Lung (tissue), 11 donors: ENCODE measurements at regions not wholly inside any gene's neighbourhood (a gene's known extent, or its start where the extent isn't known, plus 50 kb on each side); places are given as distances from the start of the nearest gene placed in this dataset.

Experiments used
- ATAC-seq: fragments of 200-7000 bp; cut with Tn5 transposase; one replicate; pipeline ENCODE4 v1.9.1; 2020; ENCODE audit warnings: moderate number of reproducible peaks; ENCODE audit not compliant: insufficient read depth, low FRiP score
- DNase-seq, 3 donors: peaks; one replicate each; pipeline ENCODE4 v3.0.0-alpha.2; 2013 to 2017
- H3K27ac ChIP-seq, 2 donors: one replicate each; pipeline ENCODE4 v1.5.1; 2013; ENCODE audit warnings: mild to moderate bottlenecking in 2 of 2, moderate library complexity in 2 of 2, control low read depth in 1 of 2, inconsistent platforms in 1 of 2, low read depth in 1 of 2, low read length in 1 of 2
- H3K27me3 ChIP-seq, 3 donors: one replicate each; pipeline ENCODE4 v1.5.1; 2013; ENCODE audit warnings: low read length in 2 of 3; ENCODE audit not compliant: control insufficient read depth in 3 of 3, insufficient read depth in 3 of 3
- H3K36me3 ChIP-seq, 4 donors: one replicate each; pipeline ENCODE4 v1.5.1; 2013; ENCODE audit warnings: low read length in 4 of 4, mild to moderate bottlenecking in 1 of 4, moderate library complexity in 1 of 4; ENCODE audit not compliant: control insufficient read depth in 4 of 4, insufficient read depth in 4 of 4
- H3K4me1 ChIP-seq, 5 donors: one replicate each; pipeline ENCODE4 v1.5.1; 2013; ENCODE audit warnings: low read length in 5 of 5, mild to moderate bottlenecking in 2 of 5, moderate library complexity in 1 of 5; ENCODE audit not compliant: control insufficient read depth in 5 of 5, insufficient read depth in 5 of 5
- H3K4me3 ChIP-seq: one replicate; pipeline ENCODE4 v1.5.1; 2013; ENCODE audit warnings: mild to moderate bottlenecking, control low read depth, moderate library complexity
- H3K9ac ChIP-seq, 2 donors: one replicate each; pipeline ENCODE4 v1.5.1; 2013; ENCODE audit warnings: low read length in 2 of 2, control low read depth in 1 of 2; ENCODE audit not compliant: insufficient read depth in 1 of 2
- H3K9me3 ChIP-seq, 4 donors: one replicate each; pipeline ENCODE4 v1.5.1; 2013; ENCODE audit warnings: low read length in 3 of 4, mild to moderate bottlenecking in 1 of 4, moderate library complexity in 1 of 4; ENCODE audit not compliant: control insufficient read depth in 4 of 4, insufficient read depth in 3 of 4
- CTCF ChIP-seq: IDR thresholded peaks from 2 replicates; pipeline ENCODE4 v1.5.1; 2012; ENCODE audit warnings: mild to moderate bottlenecking; ENCODE audit errors: control extremely low read depth, extremely low read depth
- WGBS, 2 donors: extraction: QIAGEN DNeasy Blood & Tissue Kit; methylation state at CpG; one replicate each; pipeline ENCODE4 v1.1.7; 2013; 5-methylcytosine and 5-hydroxymethylcytosine counted together
- donor health status: control.
- donor health status: control.
- donor health status: Bipolar disorder and iron deficiency.
- donor health status: healthy.
- donor health status: DM: yes; HTN: yes; CAD: no.

- no peaks in the 10 kb centered on the region for H3K27me3 ChIP-seq
- no peak overlapping the region for H3K27ac ChIP-seq
- no peak for TF ChIP-seq CTCF
- H3K9ac ChIP-seq = no peak overlapping the region
- H3K4me1 ChIP-seq = peaks cover 0 to 9% (median 0%) of the 10 kb centered on the region in 5 donors
- no peak overlapping the region for H3K4me3 ChIP-seq
- H3K36me3 ChIP-seq = no peaks in the 10 kb centered on the region
- WGBS, 2 donors = 95 to 96% methylated on average over 2 of the region's 2 CpGs
- H3K9me3 ChIP-seq = no peaks in the 10 kb centered on the region
- ATAC-seq = no peak
- no peak for DNase-seq
These were observed 218.7 kb upstream of the PPARGC1A start for GRCh38 chr4:24108567-24108966.

- no peak overlapping the region for H3K9ac ChIP-seq
- H3K27ac ChIP-seq = peak overlapping the region in 1 of 2 donors; percentile 55
- 71 to 74% methylated on average over 10 of the region's 10 CpGs for WGBS, 2 donors
- DNase-seq (peak in 1 of 3 donors; percentile 25), ATAC-seq (peak; percentile 46)
- H3K4me3 ChIP-seq = no peak overlapping the region
- no peaks in the 10 kb centered on the region for H3K9me3 ChIP-seq
- no peaks in the 10 kb centered on the region for H3K27me3 ChIP-seq
- H3K4me1 ChIP-seq = peaks cover 0 to 15% (median 4%) of the 10 kb centered on the region in 5 donors
- no peaks in the 10 kb centered on the region for H3K36me3 ChIP-seq
- TF ChIP-seq CTCF = no peak
These were observed 215.6 kb upstream of the PPARGC1A start for GRCh38 chr4:24105327-24106038.

GRCh38 chr4:24104158-24104565 lies 214.3 kb upstream of the PPARGC1A start:
- Histone ChIP-seq H3K9ac (no peak overlapping the region), H3K27ac (peak overlapping the region in 1 of 2 donors; percentile 76), H3K27me3 (no peaks in the 10 kb centered on the region), H3K36me3 (no peaks in the 10 kb centered on the region), H3K4me3 (no peak overlapping the region), H3K4me1 (peaks cover 0 to 15% (median 4%) of the 10 kb centered on the region in 5 donors), H3K9me3 (no peaks in the 10 kb centered on the region)
- TF ChIP-seq CTCF = no peak
- DNase-seq (peak in 1 of 3 donors; percentile 16), ATAC-seq (no peak)
- WGBS, 2 donors = 68 to 83% methylated on average over 6 of the region's 6 CpGs
